Prostate gland (tissue), 2 donors: ENCODE measurements at regions not wholly inside any gene's neighbourhood (a gene's known extent, or its start where the extent isn't known, plus 50 kb on each side); places are given as distances from the start of the nearest gene placed in this dataset.

Experiments
- DNase-seq: peaks from one replicate; pipeline ENCODE4 v3.0.0-alpha.2; 2019; ENCODE audit warnings: low spot score
- H3K27ac ChIP-seq, 2 donors: fragments of 200-600 bp; sonication (generic); 2 replicates each; pipeline ENCODE4 v1.5.1; 2017 to 2019
- H3K27me3 ChIP-seq: fragments of 200-600 bp; sonication (generic); replicated peaks from 2 replicates; pipeline ENCODE4 v1.5.1; 2019; ENCODE audit not compliant: insufficient read depth
- H3K36me3 ChIP-seq, 2 donors: fragments of 200-600 bp; sonication (generic); 1 replicate in 1 of 2; 2 replicates in 1 of 2; pipeline versions ENCODE4 v1.5.1 to v1.8.1; 2017 to 2019
- H3K4me1 ChIP-seq: fragments of 200-600 bp; sonication (generic); replicated peaks from 2 replicates; pipeline ENCODE4 v1.5.1; 2019
- H3K4me3 ChIP-seq, 2 donors: fragments of 200-600 bp; sonication (generic); 2 replicates each; pipeline ENCODE4 v1.5.1; 2017 to 2019
- H3K9me3 ChIP-seq: fragments of 200-600 bp; sonication (generic); 2 replicates; pipeline ENCODE4 v1.5.1; 2017
- POLR2A ChIP-seq: fragments of 450-650 bp; IDR thresholded peaks from one replicate; pipeline ENCODE4 v1.6.1; 2016; ENCODE audit warnings: antibody characterized with exemption, mild to moderate bottlenecking
- POLR2AphosphoS5 ChIP-seq: sonication (generic); formaldehyde crosslinking; IDR thresholded peaks from one replicate; pipeline ENCODE4 v1.6.1; 2017; ENCODE audit warnings: antibody characterized with exemption
- WGBS: methylation state at CpG from one replicate; pipeline ENCODE4 v1.1.5; 2018; 5-methylcytosine and 5-hydroxymethylcytosine counted together
- intact Hi-C: fragments of 100-400 bp; cut with DNase I; formaldehyde crosslinking; loops from one replicate; pipeline ENCODE4 v1.14.2; 2022
- TF ChIP-seq, protein P1 (sequence below), 4 experiments: fragments of 200-600 bp in 2 of 4; fragments of 450-650 bp in 2 of 4; sonication (generic) in 2 of 4; IDR thresholded peaks; 1 replicate in 3 of 4; 2 replicates in 1 of 4; pipeline ENCODE4 v1.5.1; 2016 to 2019; ENCODE audit warnings: antibody characterized with exemption in 4 of 4, mild to moderate bottlenecking in 2 of 4, moderate library complexity in 2 of 4

- 20% methylated on average over 5 of the region's 5 CpGs for WGBS
- Histone ChIP-seq H3K27me3 (no peaks in the 10 kb centered on the region), H3K4me1 (no peaks in the 10 kb centered on the region), H3K4me3 (no peak overlapping the region), H3K36me3 (no peaks in the 10 kb centered on the region), H3K27ac (no peak overlapping the region), H3K9me3 (no peaks in the 10 kb centered on the region)
- TF ChIP-seq, protein P1, sequence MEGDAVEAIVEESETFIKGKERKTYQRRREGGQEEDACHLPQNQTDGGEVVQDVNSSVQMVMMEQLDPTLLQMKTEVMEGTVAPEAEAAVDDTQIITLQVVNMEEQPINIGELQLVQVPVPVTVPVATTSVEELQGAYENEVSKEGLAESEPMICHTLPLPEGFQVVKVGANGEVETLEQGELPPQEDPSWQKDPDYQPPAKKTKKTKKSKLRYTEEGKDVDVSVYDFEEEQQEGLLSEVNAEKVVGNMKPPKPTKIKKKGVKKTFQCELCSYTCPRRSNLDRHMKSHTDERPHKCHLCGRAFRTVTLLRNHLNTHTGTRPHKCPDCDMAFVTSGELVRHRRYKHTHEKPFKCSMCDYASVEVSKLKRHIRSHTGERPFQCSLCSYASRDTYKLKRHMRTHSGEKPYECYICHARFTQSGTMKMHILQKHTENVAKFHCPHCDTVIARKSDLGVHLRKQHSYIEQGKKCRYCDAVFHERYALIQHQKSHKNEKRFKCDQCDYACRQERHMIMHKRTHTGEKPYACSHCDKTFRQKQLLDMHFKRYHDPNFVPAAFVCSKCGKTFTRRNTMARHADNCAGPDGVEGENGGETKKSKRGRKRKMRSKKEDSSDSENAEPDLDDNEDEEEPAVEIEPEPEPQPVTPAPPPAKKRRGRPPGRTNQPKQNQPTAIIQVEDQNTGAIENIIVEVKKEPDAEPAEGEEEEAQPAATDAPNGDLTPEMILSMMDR (IDR thresholded peaks at IDR 0.05), result no peak
- TF ChIP-seq POLR2AphosphoS5 (no peak), POLR2A (no peak)
- intact Hi-C loops, result no loop called here
- DNase-seq, result no peak
Observed at GRCh38 chr3:181313335-181313734, 323.8 kb upstream of the DNAJC19 start.

DNA sequence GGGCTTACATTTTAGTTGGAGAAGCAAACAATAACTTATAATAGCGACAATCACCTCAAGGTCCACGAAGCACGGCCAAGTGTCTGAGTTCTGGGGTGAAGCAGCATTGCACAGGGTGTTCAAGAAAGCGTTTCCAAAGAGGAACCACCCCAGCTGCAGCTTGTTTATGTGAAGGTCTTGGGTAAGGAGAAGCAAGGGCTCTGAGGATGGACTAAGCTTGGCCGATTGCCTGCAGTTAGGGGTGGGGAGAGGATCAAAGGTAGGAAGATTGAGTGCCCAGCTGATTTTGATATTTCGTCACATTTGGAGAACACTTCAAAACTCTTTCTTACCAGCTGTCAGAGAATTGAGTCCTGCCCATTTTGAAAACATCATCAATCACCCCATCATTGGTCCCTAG is 321.6 kb upstream of the DNAJC19 start:
- no peaks in the 10 kb centered on the region for H3K9me3 ChIP-seq
- no peak overlapping the region for H3K27ac ChIP-seq
- H3K27me3 ChIP-seq, result no peaks in the 10 kb centered on the region
- DNase-seq, result no peak
- intact Hi-C loops, result no loop called here
- no peak overlapping the region for H3K4me3 ChIP-seq
- H3K4me1 ChIP-seq, result no peaks in the 10 kb centered on the region
- H3K36me3 ChIP-seq, result no peaks in the 10 kb centered on the region
- TF ChIP-seq, protein P1 (IDR thresholded peaks at IDR 0.05), result no peak
- TF ChIP-seq POLR2AphosphoS5, result no peak
- TF ChIP-seq POLR2A, result no peak
- whole genome bisulfite sequencing, result 67% methylated on average over 6 of the region's 6 CpGs

DNA sequence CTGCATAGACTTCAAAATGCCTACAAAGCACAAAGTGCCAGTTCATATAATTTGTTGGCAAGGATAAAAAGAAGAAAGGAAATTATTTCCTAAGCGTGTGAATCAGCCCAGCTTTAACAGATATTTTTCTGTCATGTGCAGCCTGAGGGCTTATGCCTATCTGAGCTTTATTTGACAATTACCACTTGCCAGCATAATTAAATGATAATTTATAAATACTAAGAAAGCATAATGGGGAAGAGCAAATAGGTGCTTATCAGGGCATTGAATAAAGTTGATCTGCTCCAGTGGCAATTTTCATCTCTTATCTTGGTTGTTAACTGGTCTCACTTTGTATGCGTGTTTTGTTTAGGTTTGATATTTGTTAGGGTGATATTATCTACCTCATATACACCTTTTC is 313.4 kb upstream of the DNAJC19 start:
- no peaks in the 10 kb centered on the region for H3K4me1 ChIP-seq
- no peak overlapping the region for H3K4me3 ChIP-seq
- no peaks in the 10 kb centered on the region for H3K36me3 ChIP-seq
- WGBS, result 53% methylated on average over 2 of the region's 2 CpGs
- H3K27ac ChIP-seq, result no peak overlapping the region
- H3K27me3 ChIP-seq, result no peaks in the 10 kb centered on the region
- intact Hi-C loops, result no loop called here
- TF ChIP-seq POLR2A (no peak), POLR2AphosphoS5 (no peak)
- TF ChIP-seq, protein P1 (IDR thresholded peaks at IDR 0.05), result no peak
- DNase-seq, result no peak
- no peaks in the 10 kb centered on the region for H3K9me3 ChIP-seq

GRCh38 chr3:181300033-181300432 is 310.5 kb upstream of the DNAJC19 start:
- Histone ChIP-seq H3K4me1 (no peaks in the 10 kb centered on the region), H3K36me3 (no peaks in the 10 kb centered on the region), H3K27ac (no peak overlapping the region), H3K4me3 (no peak overlapping the region), H3K9me3 (no peaks in the 10 kb centered on the region), H3K27me3 (no peaks in the 10 kb centered on the region)
- DNase-seq, result no peak
- no peak for TF ChIP-seq POLR2AphosphoS5
- TF ChIP-seq POLR2A, result no peak
- TF ChIP-seq, protein P1 (IDR thresholded peaks at IDR 0.05), result no peak
- intact Hi-C loops, result no loop called here
- 49% methylated on average over 2 of the region's 2 CpGs for WGBS

DNA sequence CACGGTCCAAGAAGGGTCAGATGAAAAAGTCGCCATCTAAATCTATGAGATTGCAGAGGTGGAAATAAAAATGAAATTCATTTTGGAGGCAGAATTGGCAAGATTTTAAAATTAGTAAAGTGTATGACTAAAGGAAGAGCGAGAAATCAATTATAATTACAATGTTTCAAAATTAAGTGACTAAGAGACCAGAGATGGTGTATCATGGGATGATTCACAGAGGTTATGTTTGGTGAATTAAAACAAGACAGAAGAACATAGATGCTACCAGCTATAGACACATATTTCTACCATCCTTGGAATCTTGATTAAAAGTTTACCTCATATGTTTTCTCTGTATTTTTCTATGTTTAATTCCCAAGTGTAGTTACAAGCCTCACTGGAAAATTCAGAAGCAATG is 308.9 kb upstream of the DNAJC19 start:
- intact Hi-C loops, result no loop called here
- DNase-seq, result no peak
- 92% methylated on average over 3 of the region's 3 CpGs for WGBS
- H3K4me1 ChIP-seq, result no peaks in the 10 kb centered on the region
- no peaks in the 10 kb centered on the region for H3K36me3 ChIP-seq
- no peak for TF ChIP-seq POLR2AphosphoS5
- TF ChIP-seq, protein P1 (IDR thresholded peaks at IDR 0.05), result no peak
- no peak for TF ChIP-seq POLR2A
- H3K4me3 ChIP-seq, result no peak overlapping the region
- H3K27ac ChIP-seq, result no peak overlapping the region
- H3K27me3 ChIP-seq, result no peaks in the 10 kb centered on the region
- no peaks in the 10 kb centered on the region for H3K9me3 ChIP-seq
